ENCODE measurements at regions not wholly inside any gene's neighbourhood (a gene's known extent, or its start where the extent isn't known, plus 50 kb on each side); places are given as distances from the start of the nearest gene placed in this dataset.

- WGBS (ENCODE audit: low lambda C conversion rate), result 3% methylated on average over 1 of the region's 1 CpG
Observed at GRCh38 chr7:41872966-41873365, 170.1 kb upstream of the INHBA start.

More at GRCh38 chr7:41872966-41873365, 170.1 kb upstream of the INHBA start:
- H3K9ac ChIP-seq (ENCODE audit: insufficient read depth, low read depth, low read length), result no peak overlapping the region
- BruUV-seq (replicated peaks), result no TSS peak
- FAIRE-seq (no peak), ATAC-seq (no peak), DNase-seq (ENCODE audit: low spot score) (no peak)
- H3K4me1 ChIP-seq (ENCODE audit: insufficient read depth, low read length), result no peaks in the 10 kb centered on the region
- no peaks in the 10 kb centered on the region for H3K36me3 ChIP-seq (replicated peaks in 1 of 2; ENCODE audit: control insufficient read depth in 1 of 2, insufficient read depth in 2 of 2, low read length in 2 of 2)
- H3K9me3 ChIP-seq (ENCODE audit: low read length), result no peaks in the 10 kb centered on the region
- no peaks in the 10 kb centered on the region for H3K27me3 ChIP-seq (ENCODE audit: control insufficient read depth in 1 of 2, insufficient read depth in 2 of 2, low read length in 2 of 2)
- ChIA-PET CTCF (ENCODE audit: low intra/inter-chr PET ratio, low total read pairs) (no interaction called here), POLR2A (no interaction called here)
- no peaks in the 10 kb centered on the region for H3K79me2 ChIP-seq (ENCODE audit: insufficient read depth, low read length)
- H3K27ac ChIP-seq (ENCODE audit: extremely low read length, insufficient read depth, low read length), result no peak overlapping the region
- in situ Hi-C loops (cut with HindIII; ENCODE audit: extremely low pct_ligation_motif_present, low pct_unique_long_range_greater_than_20kb), result no loop called here
- H3K4me3 ChIP-seq (replicated peaks in 1 of 3; ENCODE audit: insufficient read depth in 1 of 3, low read depth in 2 of 3, low read length in 3 of 3), result no peak overlapping the region
- no peak overlapping the region for H2AFZ ChIP-seq (ENCODE audit: low read length)
- no peaks in the 10 kb centered on the region for H4K20me1 ChIP-seq (ENCODE audit: insufficient read depth, low read length)
- intact Hi-C loops (cut with micrococcal nuclease; ENCODE audit: unreplicated experiment), result no loop called here
- TF ChIP-seq TFAP4 (IDR thresholded peaks at IDR 0.05; ENCODE audit: borderline replicate concordance, low read depth) (no peak), ZNF597 (CRISPR knock-in tag; IDR thresholded peaks at IDR 0.05) (no peak), ZBTB8A (CRISPR knock-in tag; IDR thresholded peaks at IDR 0.05; ENCODE audit: borderline replicate concordance, low read depth) (no peak), ZXDC (CRISPR knock-in tag; IDR thresholded peaks at IDR 0.05) (no peak), ZNF563 (CRISPR knock-in tag; IDR thresholded peaks at IDR 0.05) (no peak), SMARCE1 (IDR thresholded peaks at IDR 0.05; ENCODE audit: borderline replicate concordance) (no peak), ZIK1 (CRISPR knock-in tag; IDR thresholded peaks at IDR 0.05; ENCODE audit: borderline replicate concordance, low read depth) (no peak), CREB1 (IDR thresholded peaks at IDR 0.05) (no peak), CREB1 (CRISPR knock-in tag; IDR thresholded peaks at IDR 0.05) (no peak), MTA1 (CRISPR knock-in tag; IDR thresholded peaks at IDR 0.05; ENCODE audit: borderline replicate concordance) (no peak), GATAD2A (CRISPR knock-in tag; IDR thresholded peaks at IDR 0.05) (no peak), MAX (IDR thresholded peaks at IDR 0.05) (no peak), ZMYM3 (CRISPR knock-in tag; IDR thresholded peaks at IDR 0.05) (no peak), ZNF878 (CRISPR knock-in tag; IDR thresholded peaks at IDR 0.05) (no peak), ATM (IDR thresholded peaks at IDR 0.05; ENCODE audit: borderline replicate concordance) (no peak), PRDM10 (CRISPR knock-in tag; IDR thresholded peaks at IDR 0.05; ENCODE audit: low read depth) (no peak), SRSF9 (IDR thresholded peaks at IDR 0.05; ENCODE audit: borderline replicate concordance, insufficient read depth, low read depth, low read length, poor library complexity, severe bottlenecking) (no peak)
- H3K4me2 ChIP-seq (ENCODE audit: low read depth, low read length), result no peak overlapping the region

Measured in HepG2 (cell line).